ENCODE measurements at regions not wholly inside any gene's neighbourhood (a gene's known extent, or its start where the extent isn't known, plus 50 kb on each side); places are given as distances from the start of the nearest gene placed in this dataset.

- POLR2A ChIA-PET = no interaction called here
- CTCF ChIA-PET = interaction anchor here (0.6 to 1.3 kb wide), 2 partner anchors 22 to 121 kb away, joined by 3 read pairs; no protein-coding TSS in a partner anchor
- no peaks in the 10 kb centered on the region for H3K27me3 ChIP-seq (ENCODE audit: control insufficient read depth, insufficient read depth, low read length)
- no peak overlapping the region for H3K4me3 ChIP-seq (ENCODE audit: low read depth, low read length)
- no peaks in the 10 kb centered on the region for H3K36me3 ChIP-seq (ENCODE audit: control insufficient read depth, insufficient read depth, low read length)
- TF ChIP-seq, protein P1, sequence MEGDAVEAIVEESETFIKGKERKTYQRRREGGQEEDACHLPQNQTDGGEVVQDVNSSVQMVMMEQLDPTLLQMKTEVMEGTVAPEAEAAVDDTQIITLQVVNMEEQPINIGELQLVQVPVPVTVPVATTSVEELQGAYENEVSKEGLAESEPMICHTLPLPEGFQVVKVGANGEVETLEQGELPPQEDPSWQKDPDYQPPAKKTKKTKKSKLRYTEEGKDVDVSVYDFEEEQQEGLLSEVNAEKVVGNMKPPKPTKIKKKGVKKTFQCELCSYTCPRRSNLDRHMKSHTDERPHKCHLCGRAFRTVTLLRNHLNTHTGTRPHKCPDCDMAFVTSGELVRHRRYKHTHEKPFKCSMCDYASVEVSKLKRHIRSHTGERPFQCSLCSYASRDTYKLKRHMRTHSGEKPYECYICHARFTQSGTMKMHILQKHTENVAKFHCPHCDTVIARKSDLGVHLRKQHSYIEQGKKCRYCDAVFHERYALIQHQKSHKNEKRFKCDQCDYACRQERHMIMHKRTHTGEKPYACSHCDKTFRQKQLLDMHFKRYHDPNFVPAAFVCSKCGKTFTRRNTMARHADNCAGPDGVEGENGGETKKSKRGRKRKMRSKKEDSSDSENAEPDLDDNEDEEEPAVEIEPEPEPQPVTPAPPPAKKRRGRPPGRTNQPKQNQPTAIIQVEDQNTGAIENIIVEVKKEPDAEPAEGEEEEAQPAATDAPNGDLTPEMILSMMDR (IDR thresholded peaks at IDR 0.05; ENCODE audit: insufficient read depth, low read depth, low read length) = no peak
- no peak for DNase-seq (ENCODE audit: low read depth)
Observed at GRCh38 chr6:27631609-27631916, 158.7 kb upstream of the ZNF184 start.

DNA sequence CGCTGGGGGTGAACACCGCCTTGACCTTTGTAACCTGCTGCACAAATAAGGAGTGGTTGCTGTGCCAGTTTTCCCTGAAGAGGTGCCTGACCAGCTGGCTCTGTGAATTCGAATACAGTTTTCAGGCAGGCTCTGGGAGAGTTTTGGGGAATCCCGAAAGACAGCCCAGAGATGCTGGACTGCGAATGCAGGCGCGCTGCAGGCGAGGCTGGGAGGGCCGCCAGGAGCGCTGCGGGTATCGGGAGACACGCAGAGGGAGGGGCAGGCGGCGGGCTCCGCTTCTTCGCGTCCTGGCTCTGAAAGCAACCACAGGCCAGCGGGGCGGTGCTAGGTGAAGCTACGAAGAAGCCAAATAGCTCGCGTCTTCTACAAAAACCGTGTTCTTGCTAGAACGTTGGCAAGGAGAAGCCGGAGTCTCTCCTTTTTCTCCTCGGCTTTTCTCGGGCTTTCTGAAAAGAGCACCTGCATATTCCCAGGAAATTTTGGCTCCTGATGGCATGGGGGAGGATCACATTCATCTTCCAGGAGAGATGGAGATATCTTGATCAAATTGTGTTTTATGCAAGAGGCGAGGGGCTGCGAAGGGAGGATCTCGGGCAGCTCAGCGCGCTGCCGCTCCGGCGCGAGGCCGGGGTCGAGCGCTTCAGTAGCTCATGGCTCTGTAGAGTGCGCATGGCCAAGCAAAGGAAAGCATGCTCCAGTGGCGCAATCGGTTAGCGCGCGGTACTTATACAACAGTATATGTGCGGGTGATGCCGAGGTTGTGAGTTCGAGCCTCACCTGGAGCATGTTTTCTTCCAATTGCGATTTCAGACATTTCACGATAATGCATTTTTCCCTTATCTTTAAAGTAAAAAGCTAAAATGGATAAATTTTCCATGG is 158.1 kb upstream of the ZNF184 start:
- no peak for DNase-seq (ENCODE audit: low read depth)
- no peaks in the 10 kb centered on the region for H3K27me3 ChIP-seq (ENCODE audit: control insufficient read depth, insufficient read depth, low read length)
- peak overlapping the region; percentile 22 for H3K4me3 ChIP-seq (ENCODE audit: low read depth, low read length)
- TF ChIP-seq, protein P1 (IDR thresholded peaks at IDR 0.05; ENCODE audit: insufficient read depth, low read depth, low read length) = no peak; the same call in 1 of the 2 replicates
- POLR2A ChIA-PET = no interaction called here
- no peaks in the 10 kb centered on the region for H3K36me3 ChIP-seq (ENCODE audit: control insufficient read depth, insufficient read depth, low read length)
- CTCF ChIA-PET = interaction anchor here (1.3 kb wide), 1 partner anchor 122 kb away, joined by 3 read pairs; no protein-coding TSS in a partner anchor

DNA sequence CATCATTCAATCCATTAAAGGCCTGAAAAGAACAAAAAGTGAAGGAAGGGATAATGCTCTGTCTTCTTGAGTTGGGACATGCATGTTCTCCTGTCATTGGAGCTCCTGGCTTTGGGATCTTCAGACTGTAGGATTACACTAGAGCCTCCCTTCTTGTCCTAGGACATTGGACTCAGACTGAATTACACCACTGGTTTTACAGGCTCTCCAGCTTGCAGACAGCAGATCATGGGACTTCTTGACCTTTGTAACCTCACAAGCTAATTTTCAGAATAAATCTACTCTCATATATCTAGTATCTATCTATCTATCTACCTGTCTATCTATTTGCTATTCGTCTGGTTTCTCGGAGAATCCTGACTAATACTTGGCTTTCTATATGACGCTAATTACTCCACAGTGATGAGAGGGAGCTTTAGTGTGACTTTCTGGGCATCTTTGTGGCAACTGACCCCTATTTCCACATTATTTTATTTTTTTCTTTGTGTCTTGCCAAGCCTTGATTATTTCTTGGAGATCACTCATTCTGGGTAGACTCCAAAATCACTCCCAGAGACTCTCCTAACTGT is 151.9 kb upstream of the ZNF184 start:
- H3K36me3 ChIP-seq (ENCODE audit: control insufficient read depth, insufficient read depth, low read length) = no peaks in the 10 kb centered on the region
- H3K4me3 ChIP-seq (ENCODE audit: low read depth, low read length) = no peak overlapping the region
- no peaks in the 10 kb centered on the region for H3K27me3 ChIP-seq (ENCODE audit: control insufficient read depth, insufficient read depth, low read length)
- TF ChIP-seq, protein P1 (IDR thresholded peaks at IDR 0.05; ENCODE audit: insufficient read depth, low read depth, low read length) = no peak
- no peak for DNase-seq (ENCODE audit: low read depth)
- CTCF ChIA-PET = no interaction called here
- POLR2A ChIA-PET = no interaction called here

DNA sequence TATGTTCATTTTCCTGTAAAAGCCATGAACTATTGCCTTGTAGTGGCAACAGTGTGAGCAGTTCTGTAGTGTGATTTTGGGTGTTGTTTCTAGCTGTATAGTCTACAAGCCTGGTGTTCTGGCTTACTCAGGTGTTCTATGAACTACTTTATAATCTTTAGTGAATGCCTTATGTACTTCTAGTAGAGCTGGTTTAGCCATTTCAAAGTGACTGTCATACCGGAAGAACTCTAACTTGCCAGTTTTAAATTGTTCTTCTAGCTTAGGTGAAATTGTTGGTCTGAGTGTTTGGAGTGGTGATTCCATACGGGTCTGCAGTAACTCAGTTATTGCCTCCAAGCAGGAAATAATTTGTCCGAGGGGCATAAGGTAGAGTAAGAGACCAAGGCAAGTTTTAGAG is 150.2 kb upstream of the ZNF184 start:
- TF ChIP-seq, protein P1 (IDR thresholded peaks at IDR 0.05; ENCODE audit: insufficient read depth, low read depth, low read length) = no peak
- Histone ChIP-seq H3K36me3 (ENCODE audit: control insufficient read depth, insufficient read depth, low read length) (no peaks in the 10 kb centered on the region), H3K4me3 (ENCODE audit: low read depth, low read length) (no peak overlapping the region), H3K27me3 (ENCODE audit: control insufficient read depth, insufficient read depth, low read length) (no peaks in the 10 kb centered on the region)
- DNase-seq (ENCODE audit: low read depth) = no peak
- CTCF ChIA-PET = no interaction called here
- POLR2A ChIA-PET = no interaction called here

DNA sequence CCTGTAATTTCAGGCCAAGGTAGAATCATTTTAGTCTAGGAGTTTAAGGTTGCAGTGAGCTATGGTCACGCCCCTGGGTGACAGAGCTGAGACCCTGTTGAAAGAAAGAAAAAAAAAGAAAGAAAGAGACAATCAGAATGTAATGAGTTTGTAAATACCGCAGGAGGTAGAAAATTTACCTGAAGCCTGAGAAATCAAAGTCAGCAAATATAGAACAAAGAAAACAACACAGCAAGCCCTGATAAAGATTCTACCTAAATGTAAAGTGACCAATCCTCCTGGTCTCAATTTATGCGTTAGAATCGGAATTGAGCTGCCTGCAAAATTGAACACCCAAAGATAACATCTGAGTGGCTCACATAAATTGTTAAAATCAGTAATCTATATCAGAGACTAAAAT is 146.5 kb upstream of the ZNF184 start:
- DNase-seq (ENCODE audit: low read depth) = no peak
- CTCF ChIA-PET = interaction anchor here (1.9 kb wide), 1 partner anchor 10 kb away, joined by 8 read pairs; no protein-coding TSS in a partner anchor
- POLR2A ChIA-PET = no interaction called here
- TF ChIP-seq, protein P1 (IDR thresholded peaks at IDR 0.05; ENCODE audit: insufficient read depth, low read depth, low read length) = no peak
- Histone ChIP-seq H3K4me3 (ENCODE audit: low read depth, low read length) (no peak overlapping the region), H3K27me3 (ENCODE audit: control insufficient read depth, insufficient read depth, low read length) (no peaks in the 10 kb centered on the region), H3K36me3 (ENCODE audit: control insufficient read depth, insufficient read depth, low read length) (no peaks in the 10 kb centered on the region)
